Common myeloid progenitor, CD34-positive (primary cell): ENCODE measurements at regions not wholly inside any gene's neighbourhood (a gene's known extent, or its start where the extent isn't known, plus 50 kb on each side); places are given as distances from the start of the nearest gene placed in this dataset.
A peak's percentile ranks its signal among the peaks of the same experiment; 100 is the strongest.

ENCODE experiments used
- CTCF ChIA-PET: fragments of 350-600 bp; sonication (Branson Sonifier 250); formaldehyde crosslinking; loops from one replicate; lab custom pipeline; 2021; ENCODE audit warnings: antibody characterized with exemption; lab: Charles Lee
- POLR2A ChIA-PET: fragments of 350-600 bp; sonication (Branson Sonifier 250); formaldehyde crosslinking; loops from one replicate; lab custom pipeline; 2021; ENCODE audit warnings: antibody characterized with exemption; lab: Charles Lee
- DNase-seq, 3 donors: peaks; one replicate each; pipeline versions ENCODE4 v3.0.0 to v3.0.0-alpha.2; 2013
- H3K27ac ChIP-seq, 2 experiments: 1 replicate in 1 of 2; 2 replicates in 1 of 2; pipeline ENCODE4 v1.7.0; 2013; ENCODE audit warnings: inconsistent platforms in 2 of 2, low read length in 2 of 2, mild to moderate bottlenecking in 2 of 2, low read depth in 1 of 2, moderate library complexity in 1 of 2; ENCODE audit not compliant: severe bottlenecking in 2 of 2, insufficient read depth in 1 of 2, poor library complexity in 1 of 2
- H3K27me3 ChIP-seq, 5 experiments: replicated peaks in 2 of 5; 1 replicate in 3 of 5; 2 replicates in 2 of 5; pipeline versions ENCODE4 v1.6.1 to v1.7.0; 2013; ENCODE audit warnings: low read length in 4 of 5, mild to moderate bottlenecking in 2 of 5, moderate library complexity in 2 of 5, inconsistent platforms in 1 of 5; ENCODE audit not compliant: insufficient read depth in 5 of 5, control insufficient read depth in 4 of 5
- H3K36me3 ChIP-seq, 4 experiments: 1 replicate in 2 of 4; 2 replicates in 2 of 4; pipeline versions ENCODE4 v1.6.1 to v1.7.0; 2013; ENCODE audit warnings: low read length in 3 of 4, control low read depth in 1 of 4, mild to moderate bottlenecking in 1 of 4; ENCODE audit not compliant: control insufficient read depth in 4 of 4, insufficient read depth in 4 of 4
- H3K4me1 ChIP-seq, 4 experiments: 1 replicate in 3 of 4; 2 replicates in 1 of 4; pipeline versions ENCODE4 v1.6.1 to v1.7.1; 2013; ENCODE audit warnings: low read length in 3 of 4, mild to moderate bottlenecking in 3 of 4, control low read depth in 1 of 4, inconsistent platforms in 1 of 4, moderate library complexity in 1 of 4; ENCODE audit not compliant: control insufficient read depth in 4 of 4, insufficient read depth in 4 of 4; ENCODE audit errors: control extremely low read depth in 1 of 4
- H3K4me3 ChIP-seq, 7 experiments: 1 replicate in 4 of 7; 2 replicates in 3 of 7; pipeline versions ENCODE4 v1.5.1 to v1.7.0; 2013; ENCODE audit warnings: mild to moderate bottlenecking in 7 of 7, low read length in 6 of 7, moderate library complexity in 6 of 7, inconsistent platforms in 2 of 7, low read depth in 2 of 7, control low read depth in 1 of 7; ENCODE audit not compliant: insufficient read depth in 4 of 7, control insufficient read depth in 1 of 7; ENCODE audit errors: extremely low read depth in 1 of 7
- H3K9me3 ChIP-seq, 5 experiments: 1 replicate in 4 of 5; 2 replicates in 1 of 5; pipeline versions ENCODE4 v1.6.1 to v1.7.1; 2013; ENCODE audit warnings: low read length in 4 of 5, mild to moderate bottlenecking in 2 of 5, inconsistent platforms in 1 of 5, low read depth in 1 of 5, moderate library complexity in 1 of 5; ENCODE audit not compliant: control insufficient read depth in 4 of 5, insufficient read depth in 2 of 5; ENCODE audit errors: control extremely low read depth in 1 of 5
- WGBS: methylation state at CpG from one replicate; pipeline ENCODE4 v1.1.5; 2013; ENCODE audit not compliant: insufficient coverage; 5-methylcytosine and 5-hydroxymethylcytosine counted together

- ChIA-PET CTCF (no interaction called here), POLR2A (interaction anchor here (0.7 kb wide), 1 partner anchor 40 kb away, joined by 3 read pairs; no protein-coding TSS in a partner anchor)
- DNase-seq, result no peak
- Histone ChIP-seq H3K4me1 (peaks cover 4 to 16% (median 11%) of the 10 kb centered on the region in 4 experiments), H3K36me3 (no peaks in the 10 kb centered on the region), H3K27me3 (no peaks in the 10 kb centered on the region), H3K4me3 (no peak overlapping the region), H3K9me3 (peaks cover 0 to 2% (median 0%) of the 10 kb centered on the region in 5 experiments), H3K27ac (no peak overlapping the region)
Measured at GRCh38 chr1:221630236-221630635, 111.7 kb downstream of the DUSP10 start.

- CTCF ChIA-PET, result interaction anchor here (0.6 to 2.0 kb wide), 11 partner anchors 10 to 825 kb away, joined by 3 to 8 read pairs (median 3); no protein-coding TSS in a partner anchor
- Histone ChIP-seq H3K4me1 (peaks cover 4 to 16% (median 11%) of the 10 kb centered on the region in 4 experiments), H3K4me3 (no peak overlapping the region), H3K9me3 (no peaks in the 10 kb centered on the region), H3K27ac (no peak overlapping the region), H3K27me3 (no peaks in the 10 kb centered on the region), H3K36me3 (no peaks in the 10 kb centered on the region)
- peak; percentile 29 to 53 (median 45) for DNase-seq
- POLR2A ChIA-PET, result interaction anchor here (0.5 to 1.3 kb wide), 3 partner anchors 66 to 110 kb away, joined by 3 to 4 read pairs (median 3); partner anchors contain the start of gene DUSP10
Measured at GRCh38 chr1:221631556-221631955, 110.3 kb downstream of the DUSP10 start.

- H3K27ac ChIP-seq, result no peak overlapping the region
- H3K4me1 ChIP-seq, result peaks cover 4 to 16% (median 11%) of the 10 kb centered on the region in 4 experiments
- ChIA-PET POLR2A (interaction anchor here (0.5 to 1.3 kb wide), 3 partner anchors 69 to 110 kb away, joined by 3 to 4 read pairs (median 3); partner anchors contain the start of gene DUSP10), CTCF (interaction anchor here (1.1 to 2.0 kb wide), 9 partner anchors 10 to 824 kb away, joined by 3 to 8 read pairs (median 3); no protein-coding TSS in a partner anchor)
- no peaks in the 10 kb centered on the region for H3K9me3 ChIP-seq
- 10% methylated on average over 2 of the region's 4 CpGs for WGBS
- DNase-seq, result peak; percentile 45 to 86 (median 70)
- H3K27me3 ChIP-seq, result no peaks in the 10 kb centered on the region
- no peaks in the 10 kb centered on the region for H3K36me3 ChIP-seq
- no peak overlapping the region for H3K4me3 ChIP-seq
Measured at GRCh38 chr1:221632072-221632471, 109.8 kb downstream of the DUSP10 start.

DNA sequence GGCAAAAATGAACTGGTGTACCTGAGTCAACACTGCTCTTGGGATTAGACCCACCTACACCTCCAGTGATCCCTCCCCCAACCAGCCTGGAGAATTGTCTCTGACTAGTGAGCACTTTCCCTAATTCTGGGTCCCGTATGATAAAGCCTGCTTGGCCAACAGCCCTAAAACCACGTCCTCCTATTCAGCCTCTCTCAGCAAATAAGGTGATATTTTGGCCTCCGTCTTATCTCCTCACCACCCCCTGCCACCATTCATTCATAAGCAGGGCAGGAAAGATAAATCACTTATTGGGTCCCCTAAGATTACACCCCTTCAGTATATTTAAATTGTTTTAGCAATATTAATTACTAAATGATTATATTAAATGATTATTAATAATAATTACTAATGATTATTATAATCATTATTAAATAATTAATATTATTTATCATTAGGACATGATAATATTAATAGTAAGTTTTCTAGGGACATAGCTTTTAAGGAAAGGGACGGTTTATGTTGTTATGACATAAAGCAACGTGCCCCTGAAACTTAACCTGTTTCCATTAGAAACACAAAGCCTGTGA lies 108.0 kb downstream of the DUSP10 start:
- ChIA-PET POLR2A (no interaction called here), CTCF (no interaction called here)
- no peak overlapping the region for H3K27ac ChIP-seq
- H3K4me1 ChIP-seq, result peaks cover 4 to 16% (median 11%) of the 10 kb centered on the region in 4 experiments
- 92% methylated on average over 2 of the region's 5 CpGs for WGBS
- no peaks in the 10 kb centered on the region for H3K9me3 ChIP-seq
- DNase-seq, result no peak
- H3K27me3 ChIP-seq, result no peaks in the 10 kb centered on the region
- H3K4me3 ChIP-seq, result no peak overlapping the region
- no peaks in the 10 kb centered on the region for H3K36me3 ChIP-seq

DNA sequence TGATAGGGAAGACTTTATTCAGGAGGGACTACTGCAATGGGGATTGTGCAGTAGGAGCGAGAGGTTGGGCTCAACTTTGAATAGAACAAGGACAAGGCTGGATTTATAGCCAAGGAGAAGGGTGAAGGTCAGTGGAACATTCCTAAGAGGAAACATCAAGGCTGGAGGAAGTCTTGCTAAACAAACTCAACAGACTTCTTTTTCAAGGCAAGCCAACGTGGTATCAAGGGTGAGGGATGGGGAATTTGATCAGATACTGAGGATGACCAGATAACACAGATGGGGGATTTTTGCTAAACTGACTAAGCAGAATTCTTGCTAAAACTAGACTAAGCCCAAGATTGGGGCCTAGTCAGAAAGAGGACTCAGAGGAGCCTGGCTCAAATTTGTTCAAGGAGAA lies 107.3 kb downstream of the DUSP10 start:
- Histone ChIP-seq H3K36me3 (no peaks in the 10 kb centered on the region), H3K4me1 (peaks cover 4 to 16% (median 11%) of the 10 kb centered on the region in 4 experiments), H3K9me3 (no peaks in the 10 kb centered on the region), H3K4me3 (no peak overlapping the region), H3K27ac (no peak overlapping the region), H3K27me3 (no peaks in the 10 kb centered on the region)
- DNase-seq, result no peak
- CTCF ChIA-PET, result interaction anchor here (0.7 to 1.6 kb wide), 3 partner anchors 10 to 106 kb away, joined by 3 to 4 read pairs (median 3); no protein-coding TSS in a partner anchor
- POLR2A ChIA-PET, result interaction anchor here (0.9 kb wide), 1 partner anchor 14 kb away, joined by 3 read pairs; no protein-coding TSS in a partner anchor
- WGBS, result 100% methylated on average over 1 of the region's 2 CpGs

DNA sequence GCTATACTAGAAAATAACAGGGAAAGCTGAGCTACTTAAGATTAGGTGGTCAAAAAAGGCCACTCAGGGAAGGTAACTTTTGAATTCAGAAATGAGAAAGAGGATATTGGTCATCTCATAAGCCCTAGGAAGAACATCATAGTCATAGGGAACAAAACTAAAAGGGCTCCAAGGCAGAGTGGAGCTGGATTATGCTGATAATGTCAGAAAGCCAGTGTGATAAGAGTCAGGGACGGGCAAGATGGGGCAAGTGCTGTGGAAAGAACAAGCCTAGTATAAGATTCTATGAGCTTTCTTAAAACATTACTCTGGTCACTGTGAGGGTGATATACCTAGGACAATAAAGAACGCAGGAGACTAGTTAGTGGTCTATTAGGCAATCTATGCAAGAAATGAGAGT lies 106.6 kb downstream of the DUSP10 start:
- Histone ChIP-seq H3K4me3 (no peak overlapping the region), H3K36me3 (no peaks in the 10 kb centered on the region), H3K27me3 (no peaks in the 10 kb centered on the region), H3K27ac (no peak overlapping the region), H3K9me3 (no peaks in the 10 kb centered on the region), H3K4me1 (peaks cover 4 to 16% (median 11%) of the 10 kb centered on the region in 4 experiments)
- CTCF ChIA-PET, result interaction anchor here (0.7 to 1.6 kb wide), 4 partner anchors 10 to 105 kb away, joined by 3 to 4 read pairs (median 3); no protein-coding TSS in a partner anchor
- POLR2A ChIA-PET, result interaction anchor here (0.9 kb wide), 1 partner anchor 14 kb away, joined by 3 read pairs; no protein-coding TSS in a partner anchor
- WGBS, result 100% methylated on average over 2 of the region's 2 CpGs
- no peak for DNase-seq

GRCh38 chr1:221636096-221636495 lies 105.8 kb downstream of the DUSP10 start:
- H3K4me3 ChIP-seq, result no peak overlapping the region
- no peak overlapping the region for H3K27ac ChIP-seq
- DNase-seq, result no peak
- ChIA-PET CTCF (interaction anchor here (1.3 to 1.6 kb wide), 3 partner anchors 15 to 62 kb away, joined by 3 to 4 read pairs (median 3); no protein-coding TSS in a partner anchor), POLR2A (interaction anchor here (0.7 kb wide), 1 partner anchor 256 kb away, joined by 3 read pairs; no protein-coding TSS in a partner anchor)
- H3K9me3 ChIP-seq, result no peaks in the 10 kb centered on the region
- no peaks in the 10 kb centered on the region for H3K27me3 ChIP-seq
- H3K36me3 ChIP-seq, result no peaks in the 10 kb centered on the region
- H3K4me1 ChIP-seq, result peaks cover 4 to 16% (median 11%) of the 10 kb centered on the region in 4 experiments
- 88% methylated on average over 1 of the region's 3 CpGs for WGBS
